K562 (cell line): ENCODE measurements at regions not wholly inside any gene's neighbourhood (a gene's known extent, or its start where the extent isn't known, plus 50 kb on each side); places are given as distances from the start of the nearest gene placed in this dataset.
A peak's percentile ranks its signal among the peaks of the same experiment; 100 is the strongest.
"Not testable (repeated sequence)": the region's sequence is repeated elsewhere in the genome, so short reads cannot be mapped to it uniquely, and the experiment has no call there.

Experiments
- ATAC-seq: fragments of 200-7000 bp; cut with Tn5 transposase; 3 replicates; pipeline ENCODE4 v1.9.1; 2020; ENCODE audit warnings: moderate library complexity
- BruUV-seq: library from RNA; stranded (reverse); fragments of 400-500 nt; replicated peaks from 2 replicates; lab custom pipeline; 2021; lab: Mats Ljungman, UMichigan
- CTCF ChIA-PET: fragments of 300-600 bp; formaldehyde crosslinking; extraction: SDS; loops from one replicate; lab custom pipeline; 2021; ENCODE audit warnings: low intra/inter-chr PET ratio; lab: Yijun Ruan, JAX
- POLR2A ChIA-PET: fragments of 300-600, 350-650 bp; sonication (Branson Sonifier 250); formaldehyde crosslinking; extraction: SDS; loops from one replicate; lab custom pipeline; 2021; ENCODE audit warnings: antibody characterized with exemption, inconsistent platforms; lab: Yijun Ruan, JAX
- DNase-seq, 4 experiments: peaks; one replicate each; pipeline versions ENCODE4 v3.0.0 to v3.0.0-alpha.2; 2011 to 2018; ENCODE audit warnings: low spot score in 3 of 4, mixed read lengths in 3 of 4; ENCODE audit errors: extremely low read depth in 1 of 4
- FAIRE-seq: peaks from 2 replicates; lab custom pipeline; 2011; peaks lifted over from hg19 to GRCh38; lab: Jason Lieb, UNC
- H2AFZ ChIP-seq: 2 replicates; pipeline ENCODE4 v1.6.0; 2011; ENCODE audit warnings: low read depth, low read length, control low read depth, inconsistent platforms
- H3K27ac ChIP-seq: fragments of 200-600 bp; 3 replicates; pipeline ENCODE4 v1.8.0; 2011; ENCODE audit warnings: low read depth, mild to moderate bottlenecking, control low read depth, inconsistent platforms, low read length, moderate library complexity, mixed read lengths; ENCODE audit errors: extremely low read depth
- H3K27me3 ChIP-seq, 2 experiments: fragments of 300-600 bp in 1 of 2; 2 replicates in 1 of 2; 3 replicates in 1 of 2; pipeline versions ENCODE4 v1.6.0 to v1.8.0; 2011; ENCODE audit warnings: inconsistent platforms in 2 of 2, low read length in 2 of 2, mild to moderate bottlenecking in 1 of 2, mixed read lengths in 1 of 2, moderate library complexity in 1 of 2; ENCODE audit not compliant: control insufficient read depth in 2 of 2, insufficient read depth in 2 of 2
- H3K36me3 ChIP-seq: fragments of 300-600 bp; 3 replicates; pipeline ENCODE4 v1.8.0; 2011; ENCODE audit warnings: mild to moderate bottlenecking, low read length, inconsistent platforms; ENCODE audit not compliant: control insufficient read depth, insufficient read depth
- H3K4me1 ChIP-seq, 2 experiments: fragments of 200-600 bp in 1 of 2; replicated peaks in 1 of 2; 2 replicates in 1 of 2; 3 replicates in 1 of 2; pipeline versions ENCODE4 v1.5.1 to v1.8.0; 2011; ENCODE audit warnings: inconsistent platforms in 2 of 2, low read length in 2 of 2, mild to moderate bottlenecking in 1 of 2, mixed read lengths in 1 of 2, moderate library complexity in 1 of 2; ENCODE audit not compliant: control insufficient read depth in 2 of 2, insufficient read depth in 2 of 2
- H3K4me2 ChIP-seq: 2 replicates; pipeline ENCODE4 v1.6.1; 2011; ENCODE audit warnings: low read length, control low read depth, inconsistent platforms, mixed read lengths; ENCODE audit not compliant: insufficient read depth
- H3K4me3 ChIP-seq: fragments of 200-600 bp; sonication (generic), shearing (Covaris generic); 2 replicates; pipeline ENCODE4 v1.5.1; 2016; ENCODE audit warnings: control low read depth, inconsistent platforms
- H3K79me2 ChIP-seq: fragments of 200-600 bp; 3 replicates; pipeline ENCODE4 v1.8.0; 2011; ENCODE audit warnings: low read length, inconsistent platforms; ENCODE audit not compliant: control insufficient read depth, insufficient read depth
- H3K9ac ChIP-seq, 2 experiments: 2 replicates each; pipeline versions ENCODE4 v1.6.0 to v1.6.1; 2011; ENCODE audit warnings: low read depth in 2 of 2, low read length in 2 of 2, control low read depth in 1 of 2, inconsistent platforms in 1 of 2, mild to moderate bottlenecking in 1 of 2, mixed read lengths in 1 of 2; ENCODE audit not compliant: insufficient read depth in 1 of 2
- H3K9me1 ChIP-seq: one replicate; pipeline ENCODE4 v1.6.0; 2011; ENCODE audit warnings: inconsistent platforms, mild to moderate bottlenecking, low read length, moderate library complexity; ENCODE audit not compliant: control insufficient read depth, insufficient read depth
- H3K9me3 ChIP-seq: replicated peaks from 2 replicates; pipeline ENCODE4 v1.5.1; 2011; ENCODE audit warnings: low read depth, low read length, inconsistent platforms; ENCODE audit not compliant: control insufficient read depth, insufficient read depth
- H4K20me1 ChIP-seq: replicated peaks from 2 replicates; pipeline ENCODE4 v1.6.1; 2011; ENCODE audit warnings: low read length, inconsistent platforms, mixed read lengths; ENCODE audit not compliant: control insufficient read depth, insufficient read depth
- ID3 ChIP-seq, 2 experiments: fragments of 250-450 bp in 1 of 2; fragments of 450-650 bp in 1 of 2; sonication (Bioruptor Pico) in 1 of 2; IDR thresholded peaks; 2 replicates each; pipeline versions ENCODE4 v1.6.1 to v1.8.0; 2016 to 2021; ENCODE audit warnings: mild to moderate bottlenecking in 2 of 2, moderate library complexity in 2 of 2, missing compliant biosample characterization in 1 of 2, missing genetic modification characterization in 1 of 2
- MTF1 ChIP-seq: fragments of 250-450 bp; sonication (Bioruptor Pico); IDR thresholded peaks from 2 replicates; pipeline ENCODE4 v1.9.0; 2021; ENCODE audit warnings: moderate library complexity, mild to moderate bottlenecking, inconsistent platforms, borderline replicate concordance
- TSHZ1 ChIP-seq: fragments of 250-450 bp; sonication (Bioruptor Pico); IDR thresholded peaks from 2 replicates; pipeline ENCODE4 v1.4.0; 2020; ENCODE audit warnings: mild to moderate bottlenecking, moderate library complexity
- ZBTB11 ChIP-seq, 3 experiments: fragments of 200-800 bp in 1 of 3; fragments of 250-450 bp in 1 of 3; fragments of 450-650 bp in 1 of 3; sonication (Bioruptor Pico) in 1 of 3; sonication (Bioruptor generic) in 1 of 3; formaldehyde crosslinking in 1 of 3; IDR thresholded peaks; 2 replicates each; pipeline versions ENCODE4 v1.6.1 to v1.8.0; 2016 to 2022; ENCODE audit warnings: mild to moderate bottlenecking in 2 of 3, missing genetic modification characterization in 2 of 3, missing compliant biosample characterization in 1 of 3, moderate library complexity in 1 of 3
- ZNF408 ChIP-seq: fragments of 250-450 bp; sonication (Bioruptor Pico); IDR thresholded peaks from 2 replicates; pipeline ENCODE4 v1.4.0; 2020; ENCODE audit warnings: low read depth, mild to moderate bottlenecking, moderate library complexity
- ZNF76 ChIP-seq: fragments of 250-450 bp; sonication (Bioruptor Pico); IDR thresholded peaks from 2 replicates; pipeline ENCODE4 v1.4.0; 2020; ENCODE audit warnings: mild to moderate bottlenecking, moderate library complexity, borderline replicate concordance
- WGBS: fragments of 100-300 bp; shearing (Covaris generic); methylation state at CpG from one replicate; pipeline ENCODE4 v1.1.6; 2016; ENCODE audit warnings: low coverage, mixed read lengths; ENCODE audit not compliant: insufficient coverage; ENCODE audit errors: missing lambda C conversion rate; 5-methylcytosine and 5-hydroxymethylcytosine counted together
- in situ Hi-C: fragments of 300-500 bp; cut with MboI; formaldehyde crosslinking; loops from 4 replicates; pipeline ENCODE4 v1.15.0; 2018; ENCODE audit warnings: inconsistent platforms, mixed read lengths
- intact Hi-C: fragments of 100-400 bp; cut with micrococcal nuclease; formaldehyde crosslinking; loops from 2 replicates; pipeline ENCODE4 v1.14.2; 2022
- TF ChIP-seq, protein P1 (sequence below): fragments of 250-450 bp; sonication (Bioruptor Pico); IDR thresholded peaks from 2 replicates; pipeline ENCODE4 v1.5.0; 2021; ENCODE audit warnings: mild to moderate bottlenecking, moderate library complexity
- TF ChIP-seq, protein P2 (sequence below): fragments of 250-450 bp; sonication (Bioruptor Pico); IDR thresholded peaks from 2 replicates; pipeline ENCODE4 v1.8.0; 2022; ENCODE audit warnings: moderate library complexity, mild to moderate bottlenecking, inconsistent platforms

GRCh38 chr21:33965662-33966061 is 50.1 kb upstream of the ATP5PO start:
- POLR2A ChIA-PET: interaction anchor here (1.3 to 1.4 kb wide), 2 partner anchors 11 to 18 kb away, joined by 5 to 6 read pairs; no protein-coding TSS in a partner anchor
- intact Hi-C loops, H3K9ac ChIP-seq, DNase-seq, ATAC-seq, in situ Hi-C loops, CTCF ChIA-PET, H2AFZ ChIP-seq, H3K27ac ChIP-seq, H3K27me3 ChIP-seq, H3K79me2 ChIP-seq, H3K9me3 ChIP-seq, H3K36me3 ChIP-seq, H3K9me1 ChIP-seq, H3K4me3 ChIP-seq, H4K20me1 ChIP-seq, BruUV-seq, FAIRE-seq, H3K4me2 ChIP-seq: not testable (repeated sequence)
- WGBS: 95% methylated on average over 9 of the region's 9 CpGs
- peaks cover 0 to 36% of the 10 kb centered on the region in 2 experiments; a peak in 3 of 5 replicates for H3K4me1 ChIP-seq
- TF ChIP-seq ZNF76 (CRISPR knock-in tag) (peak; percentile 63; the same call in 1 of the 2 replicates), TSHZ1 (CRISPR knock-in tag) (peak; percentile 73; the same call in 1 of the 2 replicates), ID3 (CRISPR knock-in tag; IDR thresholded peaks at IDR 0.05) (peak; percentile 71; the same call in 1 of the 2 replicates), ID3 (tag; IDR thresholded peaks at IDR 0.05) (0 out of 2 replicates have a peak, but pooled peaks have one; percentile 21), MTF1 (CRISPR knock-in tag) (peak; percentile 97), ZNF408 (CRISPR knock-in tag) (peak; percentile 95), ZBTB11 (CRISPR knock-in tag; IDR thresholded peaks at IDR 0.05) (peak in 1 of 3 experiments; percentile 80; a peak in 2 of 6 replicates)
- TF ChIP-seq, protein P1, sequence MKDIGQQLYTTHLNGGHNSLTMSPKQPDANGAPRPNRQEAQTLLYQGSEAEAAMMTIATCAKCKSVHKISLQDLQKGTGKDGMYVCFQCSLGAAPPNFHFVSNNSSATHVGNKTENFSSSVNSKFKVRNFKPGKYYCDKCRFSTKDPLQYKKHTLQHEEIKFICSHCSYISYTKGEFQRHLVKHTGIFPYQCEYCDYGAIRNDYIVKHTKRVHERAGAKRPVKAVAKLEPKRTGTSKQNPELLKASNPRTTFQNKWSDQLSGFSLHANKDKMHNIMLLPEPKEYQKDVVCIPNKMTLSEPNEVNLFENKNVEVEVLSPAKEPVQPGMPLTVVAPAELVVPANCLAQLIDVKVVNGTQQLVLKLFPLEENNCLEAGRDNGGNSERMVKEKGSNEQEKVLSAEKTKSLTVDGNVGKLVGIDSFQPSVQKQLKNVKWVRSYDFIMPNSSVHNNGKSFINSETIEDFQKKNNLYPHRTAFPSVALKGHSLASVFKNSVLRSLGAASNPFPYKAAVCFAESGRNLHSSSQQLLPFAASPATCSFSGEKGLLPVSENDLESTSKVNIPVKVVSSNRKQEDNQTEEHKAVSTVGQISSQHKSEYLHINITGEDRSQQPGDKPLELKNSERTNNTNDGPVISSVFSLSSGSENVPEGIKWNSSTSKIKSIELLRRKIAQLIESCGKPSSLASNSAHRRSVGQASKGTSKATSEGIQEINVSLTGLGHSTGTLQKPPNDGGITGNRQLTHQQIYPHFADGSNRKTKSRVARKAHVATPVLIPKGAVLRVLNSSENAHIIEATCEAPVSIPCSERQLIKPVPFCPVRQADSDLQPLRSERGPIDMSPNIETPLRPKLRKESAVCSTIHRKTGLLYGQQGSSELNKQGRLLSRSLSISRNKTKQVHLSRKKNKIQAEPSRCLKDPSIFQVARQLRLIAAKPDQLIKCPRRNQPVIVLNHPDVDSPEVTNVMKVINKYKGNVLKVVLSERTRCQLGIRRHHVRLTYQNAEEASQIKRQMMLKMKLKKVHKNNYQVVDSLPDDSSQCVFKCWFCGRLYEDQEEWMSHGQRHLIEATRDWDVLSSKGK: 0 out of 2 replicates have a peak, but pooled peaks have one; percentile 77
- TF ChIP-seq, protein P2, sequence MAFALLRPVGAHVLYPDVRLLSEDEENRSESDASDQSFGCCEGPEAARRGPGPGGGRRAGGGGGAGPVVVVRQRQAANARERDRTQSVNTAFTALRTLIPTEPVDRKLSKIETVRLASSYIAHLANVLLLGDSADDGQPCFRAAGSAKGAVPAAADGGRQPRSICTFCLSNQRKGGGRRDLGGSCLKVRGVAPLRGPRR (CRISPR knock-in tag): peak; percentile 94
